ENCODE measurements at regions not wholly inside any gene's neighbourhood (a gene's known extent, or its start where the extent isn't known, plus 50 kb on each side); places are given as distances from the start of the nearest gene placed in this dataset.

DNA sequence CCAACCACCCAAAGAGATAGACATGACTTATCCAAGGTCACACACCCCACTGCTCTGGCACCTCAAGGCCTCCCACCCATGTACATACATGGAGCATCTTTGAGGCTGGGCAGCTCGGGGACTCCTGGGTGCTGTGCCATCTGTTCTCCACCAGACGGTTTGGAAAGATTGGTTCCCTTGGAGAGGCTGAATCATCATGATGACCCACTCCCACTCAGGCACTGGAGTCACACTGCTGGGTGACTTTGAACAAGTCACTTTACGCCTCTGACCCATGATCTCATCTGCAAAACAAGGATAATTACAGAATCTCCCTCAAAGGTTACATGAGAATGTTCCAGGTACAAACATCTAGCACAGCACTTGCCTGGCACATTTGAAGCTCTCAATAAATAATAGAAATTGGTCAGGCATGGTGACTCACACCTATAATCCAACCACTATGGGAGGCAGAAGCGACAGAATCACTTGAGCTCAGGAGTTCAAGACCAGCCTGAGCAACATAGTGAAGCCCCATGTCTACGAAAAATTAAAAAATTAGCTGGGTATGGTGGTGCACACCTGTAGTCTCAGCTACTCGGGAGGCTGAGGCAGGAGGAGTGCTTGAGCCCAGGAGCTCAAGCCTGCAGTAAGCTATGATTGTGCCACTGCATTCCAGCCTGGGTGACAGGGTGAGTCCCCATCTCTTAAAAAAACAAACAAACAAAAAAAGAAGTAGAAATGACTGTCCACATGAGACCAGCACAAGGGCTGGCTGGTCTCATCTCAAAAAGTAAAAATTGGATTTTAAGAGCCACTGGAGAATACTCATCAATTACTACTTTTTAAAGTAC, 74.9 kb downstream of the RRAGC start:
- no peaks in the 10 kb centered on the region for H3K9me3 ChIP-seq (ENCODE audit: insufficient read depth, low read length)
- no peaks in the 10 kb centered on the region; the same call in 1 of the 2 replicates for H3K27me3 ChIP-seq (ENCODE audit: low read length)
- TF ChIP-seq EZH2phosphoT487 (conservative IDR thresholded peaks at IDR 0.05; ENCODE audit: low read length) = no peak
- TF ChIP-seq, protein P1, sequence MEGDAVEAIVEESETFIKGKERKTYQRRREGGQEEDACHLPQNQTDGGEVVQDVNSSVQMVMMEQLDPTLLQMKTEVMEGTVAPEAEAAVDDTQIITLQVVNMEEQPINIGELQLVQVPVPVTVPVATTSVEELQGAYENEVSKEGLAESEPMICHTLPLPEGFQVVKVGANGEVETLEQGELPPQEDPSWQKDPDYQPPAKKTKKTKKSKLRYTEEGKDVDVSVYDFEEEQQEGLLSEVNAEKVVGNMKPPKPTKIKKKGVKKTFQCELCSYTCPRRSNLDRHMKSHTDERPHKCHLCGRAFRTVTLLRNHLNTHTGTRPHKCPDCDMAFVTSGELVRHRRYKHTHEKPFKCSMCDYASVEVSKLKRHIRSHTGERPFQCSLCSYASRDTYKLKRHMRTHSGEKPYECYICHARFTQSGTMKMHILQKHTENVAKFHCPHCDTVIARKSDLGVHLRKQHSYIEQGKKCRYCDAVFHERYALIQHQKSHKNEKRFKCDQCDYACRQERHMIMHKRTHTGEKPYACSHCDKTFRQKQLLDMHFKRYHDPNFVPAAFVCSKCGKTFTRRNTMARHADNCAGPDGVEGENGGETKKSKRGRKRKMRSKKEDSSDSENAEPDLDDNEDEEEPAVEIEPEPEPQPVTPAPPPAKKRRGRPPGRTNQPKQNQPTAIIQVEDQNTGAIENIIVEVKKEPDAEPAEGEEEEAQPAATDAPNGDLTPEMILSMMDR (IDR thresholded peaks at IDR 0.05; ENCODE audit: insufficient read depth, low read length, poor library complexity, severe bottlenecking) = no peak
- no peak overlapping the region for H2AFZ ChIP-seq (ENCODE audit: low read depth, low read length, severe bottlenecking)
- no peak overlapping the region for H3K27ac ChIP-seq (ENCODE audit: low read depth, low read length)
- H3K4me2 ChIP-seq (ENCODE audit: low read depth, low read length, poor library complexity, severe bottlenecking) = no peak overlapping the region
- H3F3A ChIP-seq (ENCODE audit: insufficient read depth) = no peaks in the 10 kb centered on the region
- no peaks in the 10 kb centered on the region for H3K79me2 ChIP-seq (ENCODE audit: insufficient read depth, low read length)
- H3K4me3 ChIP-seq (ENCODE audit: insufficient read depth, low read length, poor library complexity, severe bottlenecking) = no peak overlapping the region
- H3K36me3 ChIP-seq (ENCODE audit: low read length) = no peaks in the 10 kb centered on the region
- H3K9ac ChIP-seq (ENCODE audit: low read length) = no peak overlapping the region
- H3K9me2 ChIP-seq (replicated peaks; ENCODE audit: insufficient read depth, low read length) = no peaks in the 10 kb centered on the region
- no peaks in the 10 kb centered on the region for H4K20me1 ChIP-seq (ENCODE audit: low read depth, low read length)

DNA sequence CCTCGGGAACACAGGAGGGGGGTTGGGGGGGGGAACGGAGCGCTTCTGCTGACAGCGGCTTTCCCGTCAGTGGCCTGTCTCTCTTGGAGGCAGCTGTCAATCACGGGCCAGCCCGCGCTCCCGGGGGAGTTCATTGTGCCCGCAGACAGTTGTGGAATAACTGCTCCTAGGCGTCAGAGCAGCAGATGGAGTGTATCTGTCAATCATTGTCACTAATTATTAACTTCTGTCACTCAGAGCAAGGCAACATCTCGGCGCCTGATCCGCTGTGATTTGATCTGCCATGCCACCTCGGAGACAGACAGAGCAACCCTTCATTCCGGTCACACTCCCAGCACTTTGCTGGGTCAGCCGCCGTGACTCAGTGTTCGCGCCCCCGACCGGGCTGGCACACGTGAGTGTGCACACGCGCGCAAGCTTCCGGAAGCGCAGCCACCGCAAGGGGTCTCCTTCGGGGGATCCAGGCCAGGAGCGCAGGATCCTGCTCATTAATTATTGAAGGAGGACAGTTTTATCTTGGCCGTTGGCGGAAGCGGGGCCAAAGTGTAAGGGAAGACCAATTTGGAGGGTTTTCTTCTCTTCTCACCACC, 75.8 kb downstream of the RRAGC start:
- TF ChIP-seq, protein P1 (IDR thresholded peaks at IDR 0.05; ENCODE audit: insufficient read depth, low read length, poor library complexity, severe bottlenecking) = no peak
- TF ChIP-seq EZH2phosphoT487 (conservative IDR thresholded peaks at IDR 0.05; ENCODE audit: low read length) = no peak
- Histone ChIP-seq H3K36me3 (ENCODE audit: low read length) (no peaks in the 10 kb centered on the region), H3K9me2 (replicated peaks; ENCODE audit: insufficient read depth, low read length) (no peaks in the 10 kb centered on the region), H3K4me2 (ENCODE audit: low read depth, low read length, poor library complexity, severe bottlenecking) (no peak overlapping the region), H3F3A (ENCODE audit: insufficient read depth) (no peaks in the 10 kb centered on the region), H2AFZ (ENCODE audit: low read depth, low read length, severe bottlenecking) (no peak overlapping the region), H4K20me1 (ENCODE audit: low read depth, low read length) (no peaks in the 10 kb centered on the region), H3K9ac (ENCODE audit: low read length) (no peak overlapping the region), H3K4me3 (ENCODE audit: insufficient read depth, low read length, poor library complexity, severe bottlenecking) (no peak overlapping the region), H3K9me3 (ENCODE audit: insufficient read depth, low read length) (no peaks in the 10 kb centered on the region), H3K27me3 (ENCODE audit: low read length) (no peaks in the 10 kb centered on the region; the same call in 1 of the 2 replicates), H3K27ac (ENCODE audit: low read depth, low read length) (no peak overlapping the region), H3K79me2 (ENCODE audit: insufficient read depth, low read length) (no peaks in the 10 kb centered on the region)

DNA sequence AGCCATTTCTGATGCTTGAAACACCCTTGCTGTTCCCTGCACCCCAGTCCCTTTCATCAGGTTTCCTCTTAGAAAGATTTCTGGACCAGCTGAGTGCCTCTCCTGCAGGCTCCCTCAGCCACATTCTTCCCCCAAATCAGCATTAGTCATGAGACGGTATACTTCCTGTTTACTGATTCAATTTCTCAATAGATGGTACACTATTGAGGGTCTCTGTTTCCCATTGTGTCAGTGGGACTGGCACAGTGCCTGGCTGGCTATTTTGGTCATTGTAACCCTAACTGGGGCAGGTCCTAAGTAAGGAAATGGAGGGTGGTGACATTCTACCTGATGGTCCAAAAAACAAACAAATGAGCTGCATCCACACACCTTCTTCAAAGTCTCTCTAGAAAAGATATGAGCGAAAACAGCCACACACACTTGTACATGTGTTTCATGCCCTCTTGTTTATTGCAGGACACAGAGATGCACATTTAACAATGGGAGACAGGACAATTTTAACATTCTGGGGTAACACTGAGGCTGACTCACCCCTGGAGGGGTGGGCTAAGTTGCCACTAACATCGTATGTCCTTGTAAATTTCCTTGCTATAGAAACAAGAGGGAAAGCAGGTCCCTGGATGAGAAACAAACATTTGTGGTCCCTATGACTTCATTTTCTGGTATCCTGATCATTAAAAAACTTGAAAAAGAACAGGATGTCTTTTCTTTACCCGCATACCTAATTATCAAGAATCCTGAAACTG, 77.5 kb downstream of the RRAGC start:
- H3K9ac ChIP-seq (ENCODE audit: low read length) = no peak overlapping the region
- H3K9me3 ChIP-seq (ENCODE audit: insufficient read depth, low read length) = no peaks in the 10 kb centered on the region
- no peak overlapping the region for H3K4me2 ChIP-seq (ENCODE audit: low read depth, low read length, poor library complexity, severe bottlenecking)
- no peak overlapping the region for H3K27ac ChIP-seq (ENCODE audit: low read depth, low read length)
- H3K4me3 ChIP-seq (ENCODE audit: insufficient read depth, low read length, poor library complexity, severe bottlenecking) = no peak overlapping the region
- no peak overlapping the region for H2AFZ ChIP-seq (ENCODE audit: low read depth, low read length, severe bottlenecking)
- no peaks in the 10 kb centered on the region for H3F3A ChIP-seq (ENCODE audit: insufficient read depth)
- H3K36me3 ChIP-seq (ENCODE audit: low read length) = no peaks in the 10 kb centered on the region
- H3K79me2 ChIP-seq (ENCODE audit: insufficient read depth, low read length) = no peaks in the 10 kb centered on the region
- H3K27me3 ChIP-seq (ENCODE audit: low read length) = no peaks in the 10 kb centered on the region; the same call in 1 of the 2 replicates
- TF ChIP-seq, protein P1 (IDR thresholded peaks at IDR 0.05; ENCODE audit: insufficient read depth, low read length, poor library complexity, severe bottlenecking) = no peak
- TF ChIP-seq EZH2phosphoT487 (conservative IDR thresholded peaks at IDR 0.05; ENCODE audit: low read length) = no peak
- H4K20me1 ChIP-seq (ENCODE audit: low read depth, low read length) = no peaks in the 10 kb centered on the region
- H3K9me2 ChIP-seq (replicated peaks; ENCODE audit: insufficient read depth, low read length) = no peaks in the 10 kb centered on the region
